ENCODE measurements at regions not wholly inside any gene's neighbourhood (a gene's known extent, or its start where the extent isn't known, plus 50 kb on each side); places are given as distances from the start of the nearest gene placed in this dataset.

- TF ChIP-seq, protein P1, sequence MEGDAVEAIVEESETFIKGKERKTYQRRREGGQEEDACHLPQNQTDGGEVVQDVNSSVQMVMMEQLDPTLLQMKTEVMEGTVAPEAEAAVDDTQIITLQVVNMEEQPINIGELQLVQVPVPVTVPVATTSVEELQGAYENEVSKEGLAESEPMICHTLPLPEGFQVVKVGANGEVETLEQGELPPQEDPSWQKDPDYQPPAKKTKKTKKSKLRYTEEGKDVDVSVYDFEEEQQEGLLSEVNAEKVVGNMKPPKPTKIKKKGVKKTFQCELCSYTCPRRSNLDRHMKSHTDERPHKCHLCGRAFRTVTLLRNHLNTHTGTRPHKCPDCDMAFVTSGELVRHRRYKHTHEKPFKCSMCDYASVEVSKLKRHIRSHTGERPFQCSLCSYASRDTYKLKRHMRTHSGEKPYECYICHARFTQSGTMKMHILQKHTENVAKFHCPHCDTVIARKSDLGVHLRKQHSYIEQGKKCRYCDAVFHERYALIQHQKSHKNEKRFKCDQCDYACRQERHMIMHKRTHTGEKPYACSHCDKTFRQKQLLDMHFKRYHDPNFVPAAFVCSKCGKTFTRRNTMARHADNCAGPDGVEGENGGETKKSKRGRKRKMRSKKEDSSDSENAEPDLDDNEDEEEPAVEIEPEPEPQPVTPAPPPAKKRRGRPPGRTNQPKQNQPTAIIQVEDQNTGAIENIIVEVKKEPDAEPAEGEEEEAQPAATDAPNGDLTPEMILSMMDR (IDR thresholded peaks at IDR 0.05): no peak
- TF ChIP-seq POLR2A (IDR thresholded peaks at IDR 0.05): no peak
Observed at GRCh38 chr6:780706-781105, 87.8 kb upstream of the EXOC2 start.

Measured in testis (tissue), 2 donors.